Psoas muscle (tissue), 7 donors: ENCODE measurements at regions not wholly inside any gene's neighbourhood (a gene's known extent, or its start where the extent isn't known, plus 50 kb on each side); places are given as distances from the start of the nearest gene placed in this dataset.

Experiments used
- ATAC-seq, 4 donors: fragments of 200-7000 bp; cut with Tn5 transposase; one replicate each; pipeline ENCODE4 v1.9.1; 2020; ENCODE audit warnings: moderate library complexity in 3 of 4, mild to moderate bottlenecking in 2 of 4
- DNase-seq, 2 donors: peaks; one replicate each; pipeline ENCODE4 v3.0.0-alpha.2; 2020
- H3K27ac ChIP-seq: fragments of 200-600 bp; one replicate; pipeline ENCODE4 v1.8.0; 2022
- H3K27me3 ChIP-seq, 3 donors: fragments of 200-600 bp in 1 of 3; one replicate each; pipeline versions ENCODE4 v1.6.1 to v1.8.0; 2013 to 2022; ENCODE audit warnings: low read length in 2 of 3, mild to moderate bottlenecking in 2 of 3, moderate library complexity in 1 of 3; ENCODE audit not compliant: insufficient read depth in 3 of 3
- H3K36me3 ChIP-seq, 2 donors: fragments of 200-600 bp in 1 of 2; one replicate each; pipeline versions ENCODE4 v1.6.1 to v1.8.0; 2013 to 2022; ENCODE audit warnings: low read depth in 1 of 2, mild to moderate bottlenecking in 1 of 2, moderate library complexity in 1 of 2; ENCODE audit not compliant: insufficient read depth in 1 of 2
- H3K4me1 ChIP-seq: fragments of 200-600 bp; one replicate; pipeline ENCODE4 v1.8.0; 2022
- H3K4me3 ChIP-seq: fragments of 200-600 bp; one replicate; pipeline ENCODE4 v1.8.0; 2022; ENCODE audit warnings: mild to moderate bottlenecking
- H3K9me3 ChIP-seq: fragments of 200-600 bp; one replicate; pipeline ENCODE4 v1.8.0; 2022
- CTCF ChIP-seq: fragments of 200-600 bp; IDR thresholded peaks from one replicate; pipeline ENCODE4 v1.8.0; 2022; ENCODE audit warnings: antibody characterized with exemption
- WGBS, 3 donors: extraction: QIAGEN DNeasy Blood & Tissue Kit; methylation state at CpG; one replicate each; pipeline versions ENCODE4 v1.1.6 to v1.1.7; 2013; 5-methylcytosine and 5-hydroxymethylcytosine counted together
- intact Hi-C, 2 donors: fragments of 100-400 bp; cut with DNase I; formaldehyde crosslinking; loops; one replicate each; pipeline versions ENCODE4 v1.11.0 to v1.14.2; 2022
- donor health status: healthy with polysubstance abuse.
- donor health status: DM: no; HTN: no; CAD: no; lungs with moderate emphysema.
- donor health status: Bipolar disorder and iron deficiency.
- donor health status: healthy.
- donor health status: DM: yes; HTN: yes; CAD: no.
- donor health status: DM: no; HTN: no; CAD: no.
- donor health status: DM: yes; HTN: yes; CAD: no.

- Histone ChIP-seq H3K4me1 (no peaks in the 10 kb centered on the region), H3K4me3 (no peak overlapping the region), H3K9me3 (no peaks in the 10 kb centered on the region), H3K27me3 (no peaks in the 10 kb centered on the region), H3K27ac (no peak overlapping the region), H3K36me3 (no peaks in the 10 kb centered on the region)
- no peak for TF ChIP-seq CTCF
- DNase-seq (no peak), ATAC-seq (no peak)
- intact Hi-C loops: no loop called here
- 87 to 92% (median 90%) methylated on average over 4 of the region's 4 CpGs for WGBS, 3 donors
These were observed 1187.7 kb upstream of the ADGRL4 start for GRCh38 chr1:80194221-80194620.

GRCh38 chr1:80181418-80181817, 1174.9 kb upstream of the ADGRL4 start:
- ATAC-seq: no peak
- intact Hi-C loops: no loop called here

GRCh38 chr1:80171631-80172030, 1165.1 kb upstream of the ADGRL4 start:
- Histone ChIP-seq H3K4me3 (no peak overlapping the region), H3K36me3 (no peaks in the 10 kb centered on the region), H3K9me3 (no peaks in the 10 kb centered on the region), H3K4me1 (no peaks in the 10 kb centered on the region), H3K27me3 (peaks cover 0 to 2% (median 0%) of the 10 kb centered on the region in 3 donors), H3K27ac (no peak overlapping the region)
- TF ChIP-seq CTCF: no peak
- WGBS, 3 donors: 75 to 79% (median 78%) methylated on average over 4 of the region's 4 CpGs
- ATAC-seq (no peak), DNase-seq (no peak)
- intact Hi-C loops: no loop called here

More at GRCh38 chr1:80181418-80181817, 1174.9 kb upstream of the ADGRL4 start:
- DNase-seq: no peak
- no peak for TF ChIP-seq CTCF
- Histone ChIP-seq H3K36me3 (no peaks in the 10 kb centered on the region), H3K4me3 (no peak overlapping the region), H3K27me3 (no peaks in the 10 kb centered on the region), H3K9me3 (no peaks in the 10 kb centered on the region), H3K27ac (no peak overlapping the region), H3K4me1 (no peaks in the 10 kb centered on the region)

- Histone ChIP-seq H3K9me3 (no peaks in the 10 kb centered on the region), H3K36me3 (no peaks in the 10 kb centered on the region), H3K27ac (no peak overlapping the region), H3K4me1 (no peaks in the 10 kb centered on the region), H3K27me3 (peaks cover 0 to 2% (median 0%) of the 10 kb centered on the region in 3 donors), H3K4me3 (no peak overlapping the region)
- no peak for TF ChIP-seq CTCF
- intact Hi-C loops: no loop called here
- no peak for DNase-seq
- no peak for ATAC-seq
- 46 to 50% (median 50%) methylated on average over 1 of the region's 1 CpG for WGBS, 3 donors
These were observed 1164.4 kb upstream of the ADGRL4 start for GRCh38 chr1:80170811-80171485.

- no peaks in the 10 kb centered on the region for H3K4me1 ChIP-seq
- TF ChIP-seq CTCF: no peak
- intact Hi-C loops: no loop called here
- no peak overlapping the region for H3K4me3 ChIP-seq
- H3K9me3 ChIP-seq: no peaks in the 10 kb centered on the region
- DNase-seq (no peak), ATAC-seq (no peak)
- H3K27ac ChIP-seq: no peak overlapping the region
- H3K36me3 ChIP-seq: no peaks in the 10 kb centered on the region
- H3K27me3 ChIP-seq: no peaks in the 10 kb centered on the region
These were observed 1157.6 kb upstream of the ADGRL4 start for GRCh38 chr1:80164150-80164549.
